HepG2 (cell line): ENCODE measurements at regions not wholly inside any gene's neighbourhood (a gene's known extent, or its start where the extent isn't known, plus 50 kb on each side); places are given as distances from the start of the nearest gene placed in this dataset.

Source experiments
- ATAC-seq: fragments of 200-7000 bp; cut with Tn5 transposase; 3 replicates; pipeline ENCODE4 v1.9.1; 2020; ENCODE audit warnings: mild to moderate bottlenecking, moderate library complexity
- BruUV-seq: library from RNA; stranded (reverse); fragments of 400-500 nt; replicated peaks from 2 replicates; lab custom pipeline; 2021; lab: Mats Ljungman, UMichigan
- CTCF ChIA-PET: fragments of 300-600 bp; formaldehyde crosslinking; extraction: SDS; loops from one replicate; lab custom pipeline; 2021; ENCODE audit warnings: low total read pairs, inconsistent platforms, low intra/inter-chr PET ratio; lab: Yijun Ruan, JAX
- POLR2A ChIA-PET: fragments of 350-600 bp; sonication (Branson Sonifier 250); formaldehyde crosslinking; loops from one replicate; lab custom pipeline; 2020; ENCODE audit warnings: antibody characterized with exemption, inconsistent platforms; lab: Yijun Ruan, JAX
- DNase-seq: peaks from one replicate; pipeline ENCODE4 v3.0.0-alpha.2; 2015; ENCODE audit warnings: low spot score
- FAIRE-seq: peaks from 3 replicates; lab custom pipeline; 2011; peaks lifted over from hg19 to GRCh38; lab: Jason Lieb, UNC
- H2AFZ ChIP-seq: one replicate; pipeline ENCODE4 v1.6.1; 2011; ENCODE audit warnings: low read length, inconsistent platforms
- H3K27ac ChIP-seq: fragments of 300-600 bp; 3 replicates; pipeline ENCODE4 v1.8.0; 2011; ENCODE audit warnings: mixed run types, mild to moderate bottlenecking, mixed read lengths, low read length, inconsistent platforms; ENCODE audit not compliant: insufficient read depth; ENCODE audit errors: extremely low read length
- H3K27me3 ChIP-seq, 2 experiments: fragments of 200-600 bp in 1 of 2; 2 replicates in 1 of 2; 3 replicates in 1 of 2; pipeline versions ENCODE4 v1.6.0 to v1.8.0; 2011; ENCODE audit warnings: low read length in 2 of 2, mild to moderate bottlenecking in 2 of 2, moderate library complexity in 2 of 2, inconsistent platforms in 1 of 2; ENCODE audit not compliant: insufficient read depth in 2 of 2, control insufficient read depth in 1 of 2
- H3K36me3 ChIP-seq, 2 experiments: fragments of 200-600 bp in 1 of 2; replicated peaks in 1 of 2; 2 replicates in 1 of 2; 3 replicates in 1 of 2; pipeline versions ENCODE4 v1.5.1 to v1.8.0; 2011; ENCODE audit warnings: low read length in 2 of 2, inconsistent platforms in 1 of 2; ENCODE audit not compliant: insufficient read depth in 2 of 2, control insufficient read depth in 1 of 2
- H3K4me1 ChIP-seq: 2 replicates; pipeline ENCODE4 v1.5.1; 2012; ENCODE audit warnings: low read length, inconsistent platforms; ENCODE audit not compliant: insufficient read depth
- H3K4me2 ChIP-seq: 2 replicates; pipeline ENCODE4 v1.6.0; 2011; ENCODE audit warnings: low read depth, low read length, inconsistent platforms
- H3K4me3 ChIP-seq, 3 experiments: fragments of 200-600 bp in 1 of 3; sonication (generic), shearing (Covaris generic) in 1 of 3; replicated peaks in 1 of 3; 2 replicates each; pipeline ENCODE4 v1.5.1; 2011 to 2016; ENCODE audit warnings: low read length in 3 of 3, inconsistent platforms in 2 of 3, low read depth in 2 of 3, mild to moderate bottlenecking in 2 of 3, control low read depth in 1 of 3, mixed read lengths in 1 of 3; ENCODE audit not compliant: insufficient read depth in 1 of 3
- H3K79me2 ChIP-seq: one replicate; pipeline ENCODE4 v1.6.1; 2011; ENCODE audit warnings: low read length, inconsistent platforms; ENCODE audit not compliant: insufficient read depth
- H3K9ac ChIP-seq: 2 replicates; pipeline ENCODE4 v1.6.0; 2011; ENCODE audit warnings: mild to moderate bottlenecking, low read depth, low read length, inconsistent platforms; ENCODE audit not compliant: insufficient read depth
- H3K9me3 ChIP-seq: 2 replicates; pipeline ENCODE4 v1.5.1; 2012; ENCODE audit warnings: mild to moderate bottlenecking, low read length
- H4K20me1 ChIP-seq: 2 replicates; pipeline ENCODE4 v1.6.0; 2011; ENCODE audit warnings: inconsistent platforms, mild to moderate bottlenecking, low read length, moderate library complexity; ENCODE audit not compliant: insufficient read depth
- ASH2L ChIP-seq: fragments of 300-600, 200-600 bp; sonication (generic); IDR thresholded peaks from 2 replicates; pipeline ENCODE4 v1.7.0; 2017; ENCODE audit warnings: low read depth, mild to moderate bottlenecking, moderate library complexity, mixed read lengths, low read length; ENCODE audit not compliant: insufficient read length
- CAMTA2 ChIP-seq: sonication (generic); formaldehyde crosslinking; IDR thresholded peaks from 2 replicates; pipeline ENCODE4 v1.4.0; 2020; ENCODE audit warnings: mild to moderate bottlenecking, missing genetic modification reagents, borderline replicate concordance
- CCAR2 ChIP-seq: fragments of 200-400 bp; formaldehyde crosslinking; optimal IDR thresholded peaks from 2 replicates; pipeline ENCODE3; 2018; ENCODE audit warnings: low read depth, mild to moderate bottlenecking, low read length, moderate library complexity
- DRAP1 ChIP-seq: IDR thresholded peaks from 2 replicates; pipeline ENCODE4 v1.6.1; 2016; ENCODE audit warnings: missing genetic modification reagents, missing compliant biosample characterization
- EZH2 ChIP-seq: conservative IDR thresholded peaks from 2 replicates; pipeline ENCODE4 v1.6.1; 2012; ENCODE audit warnings: mild to moderate bottlenecking, low read depth, low read length, moderate library complexity
- KLF15 ChIP-seq: sonication (generic); formaldehyde crosslinking; IDR thresholded peaks from 2 replicates; pipeline ENCODE4 v1.8.1; 2023; ENCODE audit warnings: borderline replicate concordance, mild to moderate bottlenecking, inconsistent platforms, missing genetic modification reagents, mixed read lengths
- MXD3 ChIP-seq: IDR thresholded peaks from 2 replicates; pipeline ENCODE4 v1.6.1; 2016; ENCODE audit warnings: mild to moderate bottlenecking, missing biosample characterization, missing genetic modification reagents
- NR3C1 ChIP-seq: sonication (generic); formaldehyde crosslinking; IDR thresholded peaks from 2 replicates; pipeline ENCODE4 v1.4.0; 2020; ENCODE audit warnings: missing genetic modification reagents
- SP140L ChIP-seq: sonication (generic); formaldehyde crosslinking; IDR thresholded peaks from 2 replicates; pipeline ENCODE4 v1.4.0; 2020; ENCODE audit warnings: missing genetic modification reagents, borderline replicate concordance
- U2AF2 ChIP-seq: fragments of 200-400 bp; formaldehyde crosslinking; IDR thresholded peaks from 2 replicates; pipeline ENCODE4 v1.6.1; 2017; ENCODE audit warnings: low read depth, mild to moderate bottlenecking, low read length
- ZBTB1 ChIP-seq: sonication (generic); formaldehyde crosslinking; IDR thresholded peaks from 2 replicates; pipeline ENCODE4 v1.4.0; 2020; ENCODE audit warnings: missing genetic modification reagents, borderline replicate concordance
- ZNF629 ChIP-seq: sonication (generic); formaldehyde crosslinking; conservative IDR thresholded peaks from 2 replicates; pipeline ENCODE4 v1.5.0; 2020; ENCODE audit warnings: missing genetic modification reagents
- ZNF703 ChIP-seq: sonication (generic); formaldehyde crosslinking; IDR thresholded peaks from 2 replicates; pipeline ENCODE4 v1.5.1; 2020; ENCODE audit warnings: missing genetic modification reagents, mild to moderate bottlenecking, moderate library complexity, borderline replicate concordance
- ZNF713 ChIP-seq: sonication (generic); formaldehyde crosslinking; IDR thresholded peaks from 2 replicates; pipeline ENCODE4 v1.4.0; 2020; ENCODE audit warnings: mild to moderate bottlenecking, missing genetic modification reagents
- WGBS: methylation state at CpG from one replicate; pipeline ENCODE4 v1.1.6; 2017; ENCODE audit warnings: low lambda C conversion rate; 5-methylcytosine and 5-hydroxymethylcytosine counted together
- in situ Hi-C: cut with HindIII; loops from 2 replicates; pipeline ENCODE4 v1.10.0; 2017; ENCODE audit warnings: low pct_unique_long_range_greater_than_20kb; ENCODE audit not compliant: extremely low pct_ligation_motif_present
- intact Hi-C: fragments of 100-400 bp; cut with micrococcal nuclease; formaldehyde crosslinking; loops from one replicate; pipeline ENCODE4 v1.10.0; 2022; ENCODE audit not compliant: unreplicated experiment
- TF ChIP-seq, protein P1 (sequence below): sonication (generic); formaldehyde crosslinking; IDR thresholded peaks from 2 replicates; pipeline ENCODE4 v1.9.0; 2021; ENCODE audit warnings: missing genetic modification reagents, mild to moderate bottlenecking, borderline replicate concordance
- TF ChIP-seq, protein P2 (sequence below): sonication (generic); formaldehyde crosslinking; IDR thresholded peaks from 2 replicates; pipeline ENCODE4 v1.8.1; 2023; ENCODE audit warnings: missing genetic modification reagents, mild to moderate bottlenecking, borderline replicate concordance
- TF ChIP-seq, protein P3 (sequence below): sonication (generic); formaldehyde crosslinking; IDR thresholded peaks from 2 replicates; pipeline ENCODE4 v1.5.0; 2020; ENCODE audit warnings: mild to moderate bottlenecking, missing genetic modification reagents

GRCh38 chr6:6878887-6879585 lies 228.7 kb upstream of the RREB1 start:
- Histone ChIP-seq H3K36me3 (no peaks in the 10 kb centered on the region), H3K79me2 (no peaks in the 10 kb centered on the region), H3K27ac (no peak overlapping the region), H3K4me3 (no peak overlapping the region), H3K4me2 (no peak overlapping the region), H4K20me1 (no peaks in the 10 kb centered on the region), H3K9ac (no peak overlapping the region), H3K9me3 (no peaks in the 10 kb centered on the region), H2AFZ (no peak overlapping the region), H3K27me3 (0 out of 5 replicates have a peak, but pooled peaks cover 0 to 7% of the 10 kb centered on the region in 2 experiments), H3K4me1 (no peaks in the 10 kb centered on the region)
- ChIA-PET POLR2A (no interaction called here), CTCF (no interaction called here)
- DNase-seq, result no peak
- no peak for FAIRE-seq
- BruUV-seq, result no TSS peak
- 37% methylated on average over 7 of the region's 7 CpGs for WGBS
- in situ Hi-C loops, result no loop called here
- intact Hi-C loops, result no loop called here
- no peak for TF ChIP-seq ZNF629
- TF ChIP-seq, protein P1, sequence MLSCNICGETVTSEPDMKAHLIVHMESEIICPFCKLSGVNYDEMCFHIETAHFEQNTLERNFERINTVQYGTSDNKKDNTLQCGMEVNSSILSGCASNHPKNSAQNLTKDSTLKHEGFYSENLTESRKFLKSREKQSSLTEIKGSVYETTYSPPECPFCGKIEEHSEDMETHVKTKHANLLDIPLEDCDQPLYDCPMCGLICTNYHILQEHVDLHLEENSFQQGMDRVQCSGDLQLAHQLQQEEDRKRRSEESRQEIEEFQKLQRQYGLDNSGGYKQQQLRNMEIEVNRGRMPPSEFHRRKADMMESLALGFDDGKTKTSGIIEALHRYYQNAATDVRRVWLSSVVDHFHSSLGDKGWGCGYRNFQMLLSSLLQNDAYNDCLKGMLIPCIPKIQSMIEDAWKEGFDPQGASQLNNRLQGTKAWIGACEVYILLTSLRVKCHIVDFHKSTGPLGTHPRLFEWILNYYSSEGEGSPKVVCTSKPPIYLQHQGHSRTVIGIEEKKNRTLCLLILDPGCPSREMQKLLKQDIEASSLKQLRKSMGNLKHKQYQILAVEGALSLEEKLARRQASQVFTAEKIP (CRISPR knock-in tag), result no peak
- TF ChIP-seq ZNF703, result no peak
- no peak for TF ChIP-seq MXD3 (CRISPR knock-in tag)
- no peak for TF ChIP-seq ASH2L
- no peak for TF ChIP-seq DRAP1 (CRISPR knock-in tag)
- TF ChIP-seq ZNF713 (CRISPR knock-in tag), result no peak
- TF ChIP-seq NR3C1, result no peak
- no peak for TF ChIP-seq EZH2
- TF ChIP-seq, protein P2, sequence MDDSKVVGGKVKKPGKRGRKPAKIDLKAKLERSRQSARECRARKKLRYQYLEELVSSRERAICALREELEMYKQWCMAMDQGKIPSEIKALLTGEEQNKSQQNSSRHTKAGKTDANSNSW (CRISPR knock-in tag), result no peak
- TF ChIP-seq U2AF2, result no peak
- no peak for TF ChIP-seq KLF15
- TF ChIP-seq, protein P3, sequence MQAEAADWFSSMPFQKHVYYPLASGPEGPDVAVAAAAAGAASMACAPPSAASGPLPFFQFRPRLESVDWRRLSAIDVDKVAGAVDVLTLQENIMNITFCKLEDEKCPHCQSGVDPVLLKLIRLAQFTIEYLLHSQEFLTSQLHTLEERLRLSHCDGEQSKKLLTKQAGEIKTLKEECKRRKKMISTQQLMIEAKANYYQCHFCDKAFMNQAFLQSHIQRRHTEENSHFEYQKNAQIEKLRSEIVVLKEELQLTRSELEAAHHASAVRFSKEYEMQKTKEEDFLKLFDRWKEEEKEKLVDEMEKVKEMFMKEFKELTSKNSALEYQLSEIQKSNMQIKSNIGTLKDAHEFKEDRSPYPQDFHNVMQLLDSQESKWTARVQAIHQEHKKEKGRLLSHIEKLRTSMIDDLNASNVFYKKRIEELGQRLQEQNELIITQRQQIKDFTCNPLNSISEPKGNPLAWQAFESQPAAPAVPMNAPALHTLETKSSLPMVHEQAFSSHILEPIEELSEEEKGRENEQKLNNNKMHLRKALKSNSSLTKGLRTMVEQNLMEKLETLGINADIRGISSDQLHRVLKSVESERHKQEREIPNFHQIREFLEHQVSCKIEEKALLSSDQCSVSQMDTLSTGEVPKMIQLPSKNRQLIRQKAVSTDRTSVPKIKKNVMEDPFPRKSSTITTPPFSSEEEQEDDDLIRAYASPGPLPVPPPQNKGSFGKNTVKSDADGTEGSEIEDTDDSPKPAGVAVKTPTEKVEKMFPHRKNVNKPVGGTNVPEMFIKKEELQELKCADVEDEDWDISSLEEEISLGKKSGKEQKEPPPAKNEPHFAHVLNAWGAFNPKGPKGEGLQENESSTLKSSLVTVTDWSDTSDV (CRISPR knock-in tag), result no peak
- no peak for TF ChIP-seq SP140L
- TF ChIP-seq ZBTB1 (CRISPR knock-in tag), result no peak
- TF ChIP-seq CAMTA2 (CRISPR knock-in tag), result no peak
- no peak for TF ChIP-seq CCAR2
- no peak for ATAC-seq
